ENCODE measurements at regions not wholly inside any gene's neighbourhood (a gene's known extent, or its start where the extent isn't known, plus 50 kb on each side); places are given as distances from the start of the nearest gene placed in this dataset.

- TF ChIP-seq, protein P1, sequence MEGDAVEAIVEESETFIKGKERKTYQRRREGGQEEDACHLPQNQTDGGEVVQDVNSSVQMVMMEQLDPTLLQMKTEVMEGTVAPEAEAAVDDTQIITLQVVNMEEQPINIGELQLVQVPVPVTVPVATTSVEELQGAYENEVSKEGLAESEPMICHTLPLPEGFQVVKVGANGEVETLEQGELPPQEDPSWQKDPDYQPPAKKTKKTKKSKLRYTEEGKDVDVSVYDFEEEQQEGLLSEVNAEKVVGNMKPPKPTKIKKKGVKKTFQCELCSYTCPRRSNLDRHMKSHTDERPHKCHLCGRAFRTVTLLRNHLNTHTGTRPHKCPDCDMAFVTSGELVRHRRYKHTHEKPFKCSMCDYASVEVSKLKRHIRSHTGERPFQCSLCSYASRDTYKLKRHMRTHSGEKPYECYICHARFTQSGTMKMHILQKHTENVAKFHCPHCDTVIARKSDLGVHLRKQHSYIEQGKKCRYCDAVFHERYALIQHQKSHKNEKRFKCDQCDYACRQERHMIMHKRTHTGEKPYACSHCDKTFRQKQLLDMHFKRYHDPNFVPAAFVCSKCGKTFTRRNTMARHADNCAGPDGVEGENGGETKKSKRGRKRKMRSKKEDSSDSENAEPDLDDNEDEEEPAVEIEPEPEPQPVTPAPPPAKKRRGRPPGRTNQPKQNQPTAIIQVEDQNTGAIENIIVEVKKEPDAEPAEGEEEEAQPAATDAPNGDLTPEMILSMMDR (IDR thresholded peaks at IDR 0.05), result no peak
- no peak for TF ChIP-seq POLR2A (IDR thresholded peaks at IDR 0.05)
Observed at GRCh38 chr17:77618173-77618572, 340.3 kb upstream of the TNRC6C start.

Data from breast epithelium (tissue), 3 donors.